Frontal cortex (tissue), 3 donors: ENCODE measurements at regions not wholly inside any gene's neighbourhood (a gene's known extent, or its start where the extent isn't known, plus 50 kb on each side); places are given as distances from the start of the nearest gene placed in this dataset.

Experiments
- DNase-seq, 2 donors: peaks; one replicate each; pipeline ENCODE4 v3.0.0; 2012; ENCODE audit warnings: low spot score in 2 of 2
- FAIRE-seq: peaks from 2 replicates; lab custom pipeline; 2012; peaks lifted over from hg19 to GRCh38; lab: Jason Lieb, UNC
- donor health status: control.
- donor health status: control.
- donor health status: control.

- no peak for DNase-seq
- no peak for FAIRE-seq
Measured at GRCh38 chr14:29321646-29322045, 555.1 kb downstream of the FOXG1 start.

GRCh38 chr14:29339494-29340172 lies 573.0 kb downstream of the FOXG1 start:
- no peak for DNase-seq
- FAIRE-seq: no peak

GRCh38 chr14:29348504-29348903 lies 579.1 kb downstream of the PRKD1 start:
- no peak for FAIRE-seq
- no peak for DNase-seq

- FAIRE-seq: no peak
- DNase-seq: no peak
Measured at GRCh38 chr14:29350496-29350895, 577.2 kb downstream of the PRKD1 start.

GRCh38 chr14:29351996-29352705 lies 575.5 kb downstream of the PRKD1 start:
- FAIRE-seq (no peak), DNase-seq (no peak)

GRCh38 chr14:29352706-29353080 lies 575.0 kb downstream of the PRKD1 start:
- no peak for DNase-seq
- FAIRE-seq: no peak

- DNase-seq: no peak
- FAIRE-seq: no peak
Measured at GRCh38 chr14:29353513-29353912, 574.1 kb downstream of the PRKD1 start.

- FAIRE-seq (no peak), DNase-seq (no peak)
Measured at GRCh38 chr14:29354486-29354885, 573.2 kb downstream of the PRKD1 start.

GRCh38 chr14:29355331-29355730 lies 572.3 kb downstream of the PRKD1 start:
- FAIRE-seq (no peak), DNase-seq (no peak)

GRCh38 chr14:29355846-29356245 lies 571.8 kb downstream of the PRKD1 start:
- DNase-seq (no peak), FAIRE-seq (no peak)

- no peak for FAIRE-seq
- DNase-seq: no peak
Measured at GRCh38 chr14:29360656-29361055, 567.0 kb downstream of the PRKD1 start.

- DNase-seq: no peak
- no peak for FAIRE-seq
Measured at GRCh38 chr14:29370024-29370423, 557.6 kb downstream of the PRKD1 start.

- DNase-seq (no peak), FAIRE-seq (no peak)
Measured at GRCh38 chr14:29376237-29376636, 551.4 kb downstream of the PRKD1 start.

- DNase-seq (no peak), FAIRE-seq (no peak)
Measured at GRCh38 chr14:29380826-29381225, 546.8 kb downstream of the PRKD1 start.

- FAIRE-seq: no peak
- no peak for DNase-seq
Measured at GRCh38 chr14:29388571-29388970, 539.1 kb downstream of the PRKD1 start.

- no peak for DNase-seq
- no peak for FAIRE-seq
Measured at GRCh38 chr14:29390081-29390832, 537.4 kb downstream of the PRKD1 start.

GRCh38 chr14:29391231-29391630 lies 536.4 kb downstream of the PRKD1 start:
- no peak for FAIRE-seq
- DNase-seq: no peak

GRCh38 chr14:29391801-29392200 lies 535.8 kb downstream of the PRKD1 start:
- no peak for DNase-seq
- no peak for FAIRE-seq

- DNase-seq: no peak
- no peak for FAIRE-seq
Measured at GRCh38 chr14:29392287-29392686, 535.4 kb downstream of the PRKD1 start.

- FAIRE-seq: no peak
- DNase-seq: no peak
Measured at GRCh38 chr14:29403091-29403490, 524.6 kb downstream of the PRKD1 start.

- DNase-seq: no peak
- FAIRE-seq: no peak
Measured at GRCh38 chr14:29410581-29410980, 517.1 kb downstream of the PRKD1 start.
